K562 (cell line): ENCODE measurements at regions not wholly inside any gene's neighbourhood (a gene's known extent, or its start where the extent isn't known, plus 50 kb on each side); places are given as distances from the start of the nearest gene placed in this dataset.
A peak's percentile ranks its signal among the peaks of the same experiment; 100 is the strongest.

Source experiments
- TF ChIP-seq, protein P1 (sequence below): fragments of 450-650 bp; IDR thresholded peaks from 2 replicates; pipeline ENCODE4 v1.6.1; 2016; ENCODE audit warnings: mild to moderate bottlenecking, moderate library complexity

GRCh38 chr12:46517579-46517962 lies 145.0 kb upstream of the SLC38A2 start (continued):
- TF ChIP-seq, protein P1, sequence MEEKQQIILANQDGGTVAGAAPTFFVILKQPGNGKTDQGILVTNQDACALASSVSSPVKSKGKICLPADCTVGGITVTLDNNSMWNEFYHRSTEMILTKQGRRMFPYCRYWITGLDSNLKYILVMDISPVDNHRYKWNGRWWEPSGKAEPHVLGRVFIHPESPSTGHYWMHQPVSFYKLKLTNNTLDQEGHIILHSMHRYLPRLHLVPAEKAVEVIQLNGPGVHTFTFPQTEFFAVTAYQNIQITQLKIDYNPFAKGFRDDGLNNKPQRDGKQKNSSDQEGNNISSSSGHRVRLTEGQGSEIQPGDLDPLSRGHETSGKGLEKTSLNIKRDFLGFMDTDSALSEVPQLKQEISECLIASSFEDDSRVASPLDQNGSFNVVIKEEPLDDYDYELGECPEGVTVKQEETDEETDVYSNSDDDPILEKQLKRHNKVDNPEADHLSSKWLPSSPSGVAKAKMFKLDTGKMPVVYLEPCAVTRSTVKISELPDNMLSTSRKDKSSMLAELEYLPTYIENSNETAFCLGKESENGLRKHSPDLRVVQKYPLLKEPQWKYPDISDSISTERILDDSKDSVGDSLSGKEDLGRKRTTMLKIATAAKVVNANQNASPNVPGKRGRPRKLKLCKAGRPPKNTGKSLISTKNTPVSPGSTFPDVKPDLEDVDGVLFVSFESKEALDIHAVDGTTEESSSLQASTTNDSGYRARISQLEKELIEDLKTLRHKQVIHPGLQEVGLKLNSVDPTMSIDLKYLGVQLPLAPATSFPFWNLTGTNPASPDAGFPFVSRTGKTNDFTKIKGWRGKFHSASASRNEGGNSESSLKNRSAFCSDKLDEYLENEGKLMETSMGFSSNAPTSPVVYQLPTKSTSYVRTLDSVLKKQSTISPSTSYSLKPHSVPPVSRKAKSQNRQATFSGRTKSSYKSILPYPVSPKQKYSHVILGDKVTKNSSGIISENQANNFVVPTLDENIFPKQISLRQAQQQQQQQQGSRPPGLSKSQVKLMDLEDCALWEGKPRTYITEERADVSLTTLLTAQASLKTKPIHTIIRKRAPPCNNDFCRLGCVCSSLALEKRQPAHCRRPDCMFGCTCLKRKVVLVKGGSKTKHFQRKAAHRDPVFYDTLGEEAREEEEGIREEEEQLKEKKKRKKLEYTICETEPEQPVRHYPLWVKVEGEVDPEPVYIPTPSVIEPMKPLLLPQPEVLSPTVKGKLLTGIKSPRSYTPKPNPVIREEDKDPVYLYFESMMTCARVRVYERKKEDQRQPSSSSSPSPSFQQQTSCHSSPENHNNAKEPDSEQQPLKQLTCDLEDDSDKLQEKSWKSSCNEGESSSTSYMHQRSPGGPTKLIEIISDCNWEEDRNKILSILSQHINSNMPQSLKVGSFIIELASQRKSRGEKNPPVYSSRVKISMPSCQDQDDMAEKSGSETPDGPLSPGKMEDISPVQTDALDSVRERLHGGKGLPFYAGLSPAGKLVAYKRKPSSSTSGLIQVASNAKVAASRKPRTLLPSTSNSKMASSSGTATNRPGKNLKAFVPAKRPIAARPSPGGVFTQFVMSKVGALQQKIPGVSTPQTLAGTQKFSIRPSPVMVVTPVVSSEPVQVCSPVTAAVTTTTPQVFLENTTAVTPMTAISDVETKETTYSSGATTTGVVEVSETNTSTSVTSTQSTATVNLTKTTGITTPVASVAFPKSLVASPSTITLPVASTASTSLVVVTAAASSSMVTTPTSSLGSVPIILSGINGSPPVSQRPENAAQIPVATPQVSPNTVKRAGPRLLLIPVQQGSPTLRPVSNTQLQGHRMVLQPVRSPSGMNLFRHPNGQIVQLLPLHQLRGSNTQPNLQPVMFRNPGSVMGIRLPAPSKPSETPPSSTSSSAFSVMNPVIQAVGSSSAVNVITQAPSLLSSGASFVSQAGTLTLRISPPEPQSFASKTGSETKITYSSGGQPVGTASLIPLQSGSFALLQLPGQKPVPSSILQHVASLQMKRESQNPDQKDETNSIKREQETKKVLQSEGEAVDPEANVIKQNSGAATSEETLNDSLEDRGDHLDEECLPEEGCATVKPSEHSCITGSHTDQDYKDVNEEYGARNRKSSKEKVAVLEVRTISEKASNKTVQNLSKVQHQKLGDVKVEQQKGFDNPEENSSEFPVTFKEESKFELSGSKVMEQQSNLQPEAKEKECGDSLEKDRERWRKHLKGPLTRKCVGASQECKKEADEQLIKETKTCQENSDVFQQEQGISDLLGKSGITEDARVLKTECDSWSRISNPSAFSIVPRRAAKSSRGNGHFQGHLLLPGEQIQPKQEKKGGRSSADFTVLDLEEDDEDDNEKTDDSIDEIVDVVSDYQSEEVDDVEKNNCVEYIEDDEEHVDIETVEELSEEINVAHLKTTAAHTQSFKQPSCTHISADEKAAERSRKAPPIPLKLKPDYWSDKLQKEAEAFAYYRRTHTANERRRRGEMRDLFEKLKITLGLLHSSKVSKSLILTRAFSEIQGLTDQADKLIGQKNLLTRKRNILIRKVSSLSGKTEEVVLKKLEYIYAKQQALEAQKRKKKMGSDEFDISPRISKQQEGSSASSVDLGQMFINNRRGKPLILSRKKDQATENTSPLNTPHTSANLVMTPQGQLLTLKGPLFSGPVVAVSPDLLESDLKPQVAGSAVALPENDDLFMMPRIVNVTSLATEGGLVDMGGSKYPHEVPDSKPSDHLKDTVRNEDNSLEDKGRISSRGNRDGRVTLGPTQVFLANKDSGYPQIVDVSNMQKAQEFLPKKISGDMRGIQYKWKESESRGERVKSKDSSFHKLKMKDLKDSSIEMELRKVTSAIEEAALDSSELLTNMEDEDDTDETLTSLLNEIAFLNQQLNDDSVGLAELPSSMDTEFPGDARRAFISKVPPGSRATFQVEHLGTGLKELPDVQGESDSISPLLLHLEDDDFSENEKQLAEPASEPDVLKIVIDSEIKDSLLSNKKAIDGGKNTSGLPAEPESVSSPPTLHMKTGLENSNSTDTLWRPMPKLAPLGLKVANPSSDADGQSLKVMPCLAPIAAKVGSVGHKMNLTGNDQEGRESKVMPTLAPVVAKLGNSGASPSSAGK = peak; percentile 60
